Cardiac muscle cell (in vitro differentiated cells and primary cell): ENCODE measurements at regions not wholly inside any gene's neighbourhood (a gene's known extent, or its start where the extent isn't known, plus 50 kb on each side); places are given as distances from the start of the nearest gene placed in this dataset.

Source experiments
- DNase-seq, 2 donors: peaks; one replicate each; pipeline versions ENCODE4 v3.0.0 to v3.0.0-alpha.2; 2010 to 2017; ENCODE audit warnings: low read depth in 1 of 2, low spot score in 1 of 2
- H3K27ac ChIP-seq: fragments of 200-600 bp; sonication (generic); 2 replicates; pipeline ENCODE4 v1.5.1; 2016
- H3K27me3 ChIP-seq: fragments of 200-600 bp; sonication (generic); 2 replicates; pipeline ENCODE4 v1.6.0; 2016; ENCODE audit warnings: control low read depth
- H3K36me3 ChIP-seq: fragments of 200-600 bp; sonication (generic); 2 replicates; pipeline ENCODE4 v1.5.1; 2016; ENCODE audit warnings: control low read depth
- H3K4me1 ChIP-seq: fragments of 200-600 bp; sonication (generic); 2 replicates; pipeline ENCODE4 v1.8.1; 2017; ENCODE audit warnings: low read depth, mild to moderate bottlenecking, mixed run types
- H3K4me3 ChIP-seq: fragments of 200-600 bp; sonication (generic); 2 replicates; pipeline ENCODE4 v1.5.1; 2016; ENCODE audit warnings: mild to moderate bottlenecking
- H3K9me3 ChIP-seq: fragments of 200-600 bp; sonication (generic); 2 replicates; pipeline ENCODE4 v1.5.1; 2017; ENCODE audit warnings: low read depth, mild to moderate bottlenecking, control low read depth
- TF ChIP-seq, protein P1 (sequence below): IDR thresholded peaks from 2 replicates; pipeline ENCODE4 v1.5.1; 2012; ENCODE audit warnings: low read depth, mild to moderate bottlenecking, low read length

DNA sequence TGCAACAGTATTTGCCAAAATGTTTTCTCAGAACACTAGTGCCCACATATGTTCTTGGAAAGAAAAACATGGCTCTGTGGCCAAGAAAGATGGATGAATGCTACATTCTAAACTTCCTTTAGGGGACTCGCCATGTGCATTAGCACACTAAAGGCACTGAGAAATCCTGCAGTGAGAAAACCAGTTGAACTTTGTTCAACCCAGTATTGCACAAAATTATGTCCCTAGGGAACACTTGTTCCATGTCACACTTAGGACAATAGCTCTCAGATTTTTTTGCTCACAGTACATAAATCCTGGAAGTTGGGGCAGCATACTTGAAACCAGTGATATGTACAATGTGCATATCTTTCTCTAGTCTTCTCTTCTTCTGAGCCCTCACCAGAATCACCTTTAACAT is 96.6 kb downstream of the ADRB2 start:
- Histone ChIP-seq H3K4me3 (no peak overlapping the region), H3K9me3 (no peaks in the 10 kb centered on the region), H3K4me1 (no peaks in the 10 kb centered on the region), H3K27me3 (no peaks in the 10 kb centered on the region), H3K36me3 (no peaks in the 10 kb centered on the region), H3K27ac (no peak overlapping the region)
- TF ChIP-seq, protein P1, sequence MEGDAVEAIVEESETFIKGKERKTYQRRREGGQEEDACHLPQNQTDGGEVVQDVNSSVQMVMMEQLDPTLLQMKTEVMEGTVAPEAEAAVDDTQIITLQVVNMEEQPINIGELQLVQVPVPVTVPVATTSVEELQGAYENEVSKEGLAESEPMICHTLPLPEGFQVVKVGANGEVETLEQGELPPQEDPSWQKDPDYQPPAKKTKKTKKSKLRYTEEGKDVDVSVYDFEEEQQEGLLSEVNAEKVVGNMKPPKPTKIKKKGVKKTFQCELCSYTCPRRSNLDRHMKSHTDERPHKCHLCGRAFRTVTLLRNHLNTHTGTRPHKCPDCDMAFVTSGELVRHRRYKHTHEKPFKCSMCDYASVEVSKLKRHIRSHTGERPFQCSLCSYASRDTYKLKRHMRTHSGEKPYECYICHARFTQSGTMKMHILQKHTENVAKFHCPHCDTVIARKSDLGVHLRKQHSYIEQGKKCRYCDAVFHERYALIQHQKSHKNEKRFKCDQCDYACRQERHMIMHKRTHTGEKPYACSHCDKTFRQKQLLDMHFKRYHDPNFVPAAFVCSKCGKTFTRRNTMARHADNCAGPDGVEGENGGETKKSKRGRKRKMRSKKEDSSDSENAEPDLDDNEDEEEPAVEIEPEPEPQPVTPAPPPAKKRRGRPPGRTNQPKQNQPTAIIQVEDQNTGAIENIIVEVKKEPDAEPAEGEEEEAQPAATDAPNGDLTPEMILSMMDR: no peak
- DNase-seq: no peak

DNA sequence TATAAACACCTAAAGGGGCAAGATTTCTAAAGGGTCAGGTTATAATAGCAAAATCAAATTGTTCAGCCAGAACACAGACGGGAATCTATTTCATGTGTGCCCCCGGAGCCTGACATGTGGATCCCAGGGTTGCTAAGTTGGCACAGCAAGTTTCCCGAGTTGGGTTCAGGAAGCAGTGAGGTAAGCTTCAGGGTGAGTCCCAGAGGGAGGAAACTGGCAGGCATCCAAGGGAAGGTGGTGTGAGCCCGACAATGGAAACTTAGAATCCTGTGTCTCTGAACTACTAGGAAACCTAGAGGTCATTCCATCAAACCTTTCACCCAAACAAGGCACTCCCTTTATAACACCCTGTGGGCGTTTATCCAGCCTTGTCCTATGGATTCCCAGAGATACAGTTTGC is 98.4 kb downstream of the ADRB2 start:
- TF ChIP-seq, protein P1: no peak
- no peak for DNase-seq
- Histone ChIP-seq H3K36me3 (no peaks in the 10 kb centered on the region), H3K27ac (no peak overlapping the region), H3K4me3 (no peak overlapping the region), H3K27me3 (no peaks in the 10 kb centered on the region), H3K9me3 (no peaks in the 10 kb centered on the region), H3K4me1 (no peaks in the 10 kb centered on the region)

GRCh38 chr5:148926207-148926606 is 99.8 kb downstream of the ADRB2 start:
- Histone ChIP-seq H3K36me3 (no peaks in the 10 kb centered on the region), H3K27me3 (no peaks in the 10 kb centered on the region), H3K9me3 (no peaks in the 10 kb centered on the region), H3K4me1 (no peaks in the 10 kb centered on the region), H3K4me3 (no peak overlapping the region), H3K27ac (no peak overlapping the region)
- DNase-seq: no peak
- TF ChIP-seq, protein P1: no peak

- DNase-seq: no peak
- Histone ChIP-seq H3K9me3 (no peaks in the 10 kb centered on the region), H3K4me1 (no peaks in the 10 kb centered on the region), H3K27ac (no peak overlapping the region), H3K4me3 (no peak overlapping the region), H3K27me3 (peaks cover 3% of the 10 kb centered on the region), H3K36me3 (no peaks in the 10 kb centered on the region)
- TF ChIP-seq, protein P1: no peak
These were observed 101.0 kb downstream of the ADRB2 start for GRCh38 chr5:148927307-148927946.

DNA sequence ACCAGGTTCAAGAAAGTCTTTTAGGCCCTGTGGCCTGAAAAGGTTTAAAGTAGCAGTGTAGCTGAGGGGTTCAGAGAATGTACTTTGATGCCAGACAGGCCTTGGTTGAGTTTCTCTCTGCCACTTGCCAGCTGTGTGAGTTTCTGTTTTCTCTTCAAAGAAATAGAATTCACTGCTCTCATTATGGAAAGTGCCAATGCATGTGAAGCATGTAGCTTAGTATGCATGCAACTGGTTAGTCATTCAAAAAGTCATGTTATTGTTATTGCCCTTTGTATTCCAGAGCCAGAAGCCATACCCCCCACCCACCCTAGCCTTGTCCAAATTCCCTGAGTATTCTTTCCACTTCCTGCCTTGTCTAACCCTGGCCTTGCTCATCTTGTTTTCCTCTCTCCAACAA is 101.7 kb downstream of the ADRB2 start:
- no peak overlapping the region for H3K27ac ChIP-seq
- H3K9me3 ChIP-seq: no peaks in the 10 kb centered on the region
- H3K36me3 ChIP-seq: no peaks in the 10 kb centered on the region
- DNase-seq: no peak
- H3K4me1 ChIP-seq: no peaks in the 10 kb centered on the region
- peaks cover 3% of the 10 kb centered on the region for H3K27me3 ChIP-seq
- TF ChIP-seq, protein P1: no peak
- no peak overlapping the region for H3K4me3 ChIP-seq
